ENCODE measurements at regions not wholly inside any gene's neighbourhood (a gene's known extent, or its start where the extent isn't known, plus 50 kb on each side); places are given as distances from the start of the nearest gene placed in this dataset.

DNA sequence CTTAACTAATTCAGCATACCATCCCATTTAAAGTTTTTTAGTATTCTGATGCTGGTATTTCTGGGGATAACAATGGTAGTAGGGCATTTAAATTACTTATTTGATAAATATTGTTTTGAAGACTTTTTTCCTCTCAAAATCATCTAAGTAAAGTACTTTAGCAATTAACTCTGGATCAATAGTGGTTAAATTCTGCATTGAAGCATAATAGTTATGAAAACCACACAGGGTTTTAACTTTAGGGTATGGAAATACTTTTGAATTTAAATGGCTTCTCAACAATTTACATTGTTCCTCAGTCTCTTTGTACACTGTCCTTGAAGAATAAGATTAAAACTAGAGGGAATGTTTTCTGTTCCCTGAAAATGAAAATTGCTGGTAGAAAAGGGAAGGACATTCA, 202.6 kb upstream of the STEAP4 start:
- no peak overlapping the region for H3K4me3 ChIP-seq (ENCODE audit: low read depth, low read length, poor library complexity, severe bottlenecking)
- no peaks in the 10 kb centered on the region for H3K9me2 ChIP-seq (ENCODE audit: insufficient read depth, low read length)
- H4K20me1 ChIP-seq (ENCODE audit: insufficient read depth, low read length): no peaks in the 10 kb centered on the region
- H3K4me2 ChIP-seq (ENCODE audit: low read length): no peak overlapping the region
- H3K79me2 ChIP-seq (ENCODE audit: insufficient read depth, low read depth, low read length): no peaks in the 10 kb centered on the region
- H3K4me1 ChIP-seq (ENCODE audit: insufficient read depth, low read length, poor library complexity, severe bottlenecking): no peaks in the 10 kb centered on the region
- H3K9me3 ChIP-seq (ENCODE audit: low read length): no peaks in the 10 kb centered on the region
- intact Hi-C loops (cut with micrococcal nuclease; ENCODE audit: unreplicated experiment): no loop called here
- no peak for DNase-seq (ENCODE audit: low spot score)
- H2AFZ ChIP-seq (ENCODE audit: low read length): no peak overlapping the region
- H3K27ac ChIP-seq (ENCODE audit: low read depth, low read length, poor library complexity, severe bottlenecking): no peak overlapping the region
- BruUV-seq (replicated peaks): no TSS peak
- POLR2A ChIA-PET: no interaction called here
- no peaks in the 10 kb centered on the region for H3K36me3 ChIP-seq (ENCODE audit: insufficient read depth, low read length)
- CTCF ChIA-PET (ENCODE audit: unreplicated experiment): no interaction called here
- TF ChIP-seq CTCF (conservative IDR thresholded peaks at IDR 0.05; ENCODE audit: low read length): no peak
- TF ChIP-seq EZH2phosphoT487 (IDR thresholded peaks at IDR 0.05; ENCODE audit: borderline replicate concordance, low read depth, low read length): no peak

- Histone ChIP-seq H3K4me1 (ENCODE audit: insufficient read depth, low read length, poor library complexity, severe bottlenecking) (no peaks in the 10 kb centered on the region), H3K9me3 (ENCODE audit: low read length) (no peaks in the 10 kb centered on the region), H3K79me2 (ENCODE audit: insufficient read depth, low read depth, low read length) (no peaks in the 10 kb centered on the region), H3K4me2 (ENCODE audit: low read length) (no peak overlapping the region), H3K27ac (ENCODE audit: low read depth, low read length, poor library complexity, severe bottlenecking) (no peak overlapping the region), H3K9me2 (ENCODE audit: insufficient read depth, low read length) (no peaks in the 10 kb centered on the region), H3K4me3 (ENCODE audit: low read depth, low read length, poor library complexity, severe bottlenecking) (no peak overlapping the region), H2AFZ (ENCODE audit: low read length) (no peak overlapping the region), H4K20me1 (ENCODE audit: insufficient read depth, low read length) (no peaks in the 10 kb centered on the region), H3K36me3 (ENCODE audit: insufficient read depth, low read length) (no peaks in the 10 kb centered on the region)
- ChIA-PET POLR2A (no interaction called here), CTCF (ENCODE audit: unreplicated experiment) (no interaction called here)
- no TSS peak for BruUV-seq (replicated peaks)
- no peak for TF ChIP-seq CTCF (conservative IDR thresholded peaks at IDR 0.05; ENCODE audit: low read length)
- no peak for TF ChIP-seq EZH2phosphoT487 (IDR thresholded peaks at IDR 0.05; ENCODE audit: borderline replicate concordance, low read depth, low read length)
- no peak for DNase-seq (ENCODE audit: low spot score)
- intact Hi-C loops (cut with micrococcal nuclease; ENCODE audit: unreplicated experiment): no loop called here
Measured at GRCh38 chr7:88500131-88500530, 193.4 kb upstream of the STEAP4 start.

- no peaks in the 10 kb centered on the region for H3K4me1 ChIP-seq (ENCODE audit: insufficient read depth, low read length, poor library complexity, severe bottlenecking)
- no peak overlapping the region for H2AFZ ChIP-seq (ENCODE audit: low read length)
Measured at GRCh38 chr7:88495881-88496725, 189.4 kb upstream of the STEAP4 start.

More at GRCh38 chr7:88495881-88496725, 189.4 kb upstream of the STEAP4 start:
- BruUV-seq (replicated peaks): no TSS peak
- TF ChIP-seq EZH2phosphoT487 (IDR thresholded peaks at IDR 0.05; ENCODE audit: borderline replicate concordance, low read depth, low read length) (no peak), CTCF (conservative IDR thresholded peaks at IDR 0.05; ENCODE audit: low read length) (no peak)
- no peaks in the 10 kb centered on the region for H3K36me3 ChIP-seq (ENCODE audit: insufficient read depth, low read length)
- no peaks in the 10 kb centered on the region for H4K20me1 ChIP-seq (ENCODE audit: insufficient read depth, low read length)
- ChIA-PET CTCF (ENCODE audit: unreplicated experiment) (no interaction called here), POLR2A (no interaction called here)
- no peaks in the 10 kb centered on the region for H3K79me2 ChIP-seq (ENCODE audit: insufficient read depth, low read depth, low read length)
- no peaks in the 10 kb centered on the region for H3K9me3 ChIP-seq (ENCODE audit: low read length)
- no peak overlapping the region for H3K27ac ChIP-seq (ENCODE audit: low read depth, low read length, poor library complexity, severe bottlenecking)
- intact Hi-C loops (cut with micrococcal nuclease; ENCODE audit: unreplicated experiment): no loop called here
- H3K4me3 ChIP-seq (ENCODE audit: low read depth, low read length, poor library complexity, severe bottlenecking): no peak overlapping the region
- no peak for DNase-seq (ENCODE audit: low spot score)
- no peaks in the 10 kb centered on the region for H3K9me2 ChIP-seq (ENCODE audit: insufficient read depth, low read length)
- H3K4me2 ChIP-seq (ENCODE audit: low read length): no peak overlapping the region

Data from OCI-LY7 (cell line).